WTC11 (cell line): ENCODE measurements at regions not wholly inside any gene's neighbourhood (a gene's known extent, or its start where the extent isn't known, plus 50 kb on each side); places are given as distances from the start of the nearest gene placed in this dataset.

Experiments
- ATAC-seq: fragments of 200-7000 bp; cut with Tn5 transposase; 2 replicates; pipeline ENCODE4 v1.10.0; 2021; ENCODE audit warnings: mild to moderate bottlenecking, moderate library complexity
- CTCF ChIA-PET: fragments of 300-600 bp; sonication (Branson Sonifier 250); formaldehyde crosslinking; loops from one replicate; lab custom pipeline; 2021; ENCODE audit warnings: antibody characterized with exemption; lab: Charles Lee
- POLR2A ChIA-PET: fragments of 350-600 bp; sonication (Branson Sonifier 250); formaldehyde crosslinking; loops from one replicate; lab custom pipeline; 2021; ENCODE audit warnings: antibody characterized with exemption; lab: Charles Lee
- DNase-seq: peaks from one replicate; pipeline ENCODE4 v3.0.0; 2021; ENCODE audit warnings: low spot score
- H3K27ac Mint-ChIP-seq: 2 replicates; pipeline ENCODE4 v1.8.0; 2021; ENCODE audit warnings: mixed read lengths
- H3K27me3 Mint-ChIP-seq: 2 replicates; pipeline ENCODE4 v1.8.0; 2021; ENCODE audit warnings: low read depth, mild to moderate bottlenecking, moderate library complexity, mixed read lengths
- H3K36me3 Mint-ChIP-seq: 2 replicates; pipeline ENCODE4 v1.8.0; 2021; ENCODE audit warnings: mixed read lengths
- H3K4me1 Mint-ChIP-seq: 2 replicates; pipeline ENCODE4 v1.8.0; 2022; ENCODE audit warnings: mixed read lengths
- H3K4me3 Mint-ChIP-seq: 2 replicates; pipeline ENCODE4 v1.8.0; 2021; ENCODE audit warnings: mild to moderate bottlenecking, moderate library complexity, mixed read lengths
- H3K9me3 Mint-ChIP-seq: 2 replicates; pipeline ENCODE4 v1.8.0; 2021; ENCODE audit warnings: mixed read lengths
- ATF6 ChIP-seq: sonication (generic); formaldehyde crosslinking; IDR thresholded peaks from 2 replicates; pipeline ENCODE4 v1.8.1; 2023; ENCODE audit warnings: mild to moderate bottlenecking, missing genetic modification reagents
- CDX4 ChIP-seq: fragments of 250-450 bp; sonication (Bioruptor Pico); IDR thresholded peaks from 2 replicates; pipeline ENCODE4 v1.9.0; 2021; ENCODE audit warnings: moderate library complexity, mild to moderate bottlenecking, inconsistent platforms, borderline replicate concordance
- CREM ChIP-seq: sonication (generic); formaldehyde crosslinking; IDR thresholded peaks from 2 replicates; pipeline ENCODE4 v1.8.1; 2022; ENCODE audit warnings: mild to moderate bottlenecking, missing genetic modification reagents, moderate library complexity
- EMX1 ChIP-seq: fragments of 250-450 bp; sonication (Bioruptor Pico); IDR thresholded peaks from 2 replicates; pipeline ENCODE4 v1.8.0; 2021; ENCODE audit warnings: mild to moderate bottlenecking
- ESRRA ChIP-seq: sonication (generic); formaldehyde crosslinking; IDR thresholded peaks from 2 replicates; pipeline ENCODE4 v1.8.1; 2022; ENCODE audit warnings: mild to moderate bottlenecking, missing genetic modification reagents, borderline replicate concordance
- NFATC4 ChIP-seq: fragments of 250-450 bp; sonication (Bioruptor Pico); IDR thresholded peaks from 2 replicates; pipeline ENCODE4 v1.9.0; 2021; ENCODE audit warnings: mild to moderate bottlenecking
- NR2C2 ChIP-seq: sonication (generic); formaldehyde crosslinking; IDR thresholded peaks from 2 replicates; pipeline ENCODE4 v1.8.0; 2022; ENCODE audit warnings: mild to moderate bottlenecking, missing genetic modification reagents
- PRRX2 ChIP-seq: fragments of 250-450 bp; sonication (Bioruptor Pico); IDR thresholded peaks from 2 replicates; pipeline ENCODE4 v1.8.0; 2021; ENCODE audit warnings: mild to moderate bottlenecking
- RORB ChIP-seq: fragments of 250-450 bp; sonication (Bioruptor Pico); IDR thresholded peaks from 2 replicates; pipeline ENCODE4 v1.9.0; 2021; ENCODE audit warnings: mild to moderate bottlenecking
- SMAD3 ChIP-seq: sonication (generic); formaldehyde crosslinking; IDR thresholded peaks from 2 replicates; pipeline ENCODE4 v1.8.0; 2022; ENCODE audit warnings: missing genetic modification reagents, mild to moderate bottlenecking, borderline replicate concordance
- SMAD4 ChIP-seq: sonication (generic); formaldehyde crosslinking; IDR thresholded peaks from 2 replicates; pipeline ENCODE4 v1.8.0; 2022; ENCODE audit warnings: mild to moderate bottlenecking, missing genetic modification reagents
- TEAD1 ChIP-seq: sonication (generic); formaldehyde crosslinking; IDR thresholded peaks from 2 replicates; pipeline ENCODE4 v1.8.0; 2022; ENCODE audit warnings: mild to moderate bottlenecking, missing genetic modification reagents
- TEAD4 ChIP-seq: sonication (generic); formaldehyde crosslinking; IDR thresholded peaks from 2 replicates; pipeline ENCODE4 v1.8.0; 2022; ENCODE audit warnings: mild to moderate bottlenecking, missing genetic modification reagents
- USF1 ChIP-seq: sonication (generic); formaldehyde crosslinking; IDR thresholded peaks from 2 replicates; pipeline ENCODE4 v1.8.0; 2022; ENCODE audit warnings: mild to moderate bottlenecking, missing genetic modification reagents
- ZNF263 ChIP-seq: sonication (generic); formaldehyde crosslinking; IDR thresholded peaks from 2 replicates; pipeline ENCODE4 v1.8.1; 2022; ENCODE audit warnings: low read depth, mild to moderate bottlenecking, moderate library complexity, missing genetic modification reagents
- ZNF396 ChIP-seq: fragments of 250-450 bp; sonication (Bioruptor Pico); IDR thresholded peaks from 2 replicates; pipeline ENCODE4 v1.8.0; 2021; ENCODE audit warnings: mild to moderate bottlenecking, moderate library complexity, borderline replicate concordance
- ZNF671 ChIP-seq: fragments of 250-450 bp; sonication (Bioruptor Pico); IDR thresholded peaks from 2 replicates; pipeline ENCODE4 v1.8.0; 2021; ENCODE audit warnings: mild to moderate bottlenecking
- TF ChIP-seq, protein P1 (sequence below): sonication (generic); formaldehyde crosslinking; IDR thresholded peaks from 2 replicates; pipeline ENCODE4 v1.8.0; 2023; ENCODE audit warnings: mild to moderate bottlenecking, missing genetic modification reagents
- TF ChIP-seq, protein P2 (sequence below): fragments of 250-450 bp; sonication (Bioruptor Pico); IDR thresholded peaks from 2 replicates; pipeline ENCODE4 v1.8.0; 2021; ENCODE audit warnings: mild to moderate bottlenecking
- TF ChIP-seq, protein P3 (sequence below): sonication (generic); formaldehyde crosslinking; IDR thresholded peaks from 2 replicates; pipeline ENCODE4 v1.8.1; 2022; ENCODE audit warnings: missing genetic modification reagents, borderline replicate concordance
- TF ChIP-seq, protein P4 (sequence below): sonication (generic); formaldehyde crosslinking; IDR thresholded peaks from 2 replicates; pipeline ENCODE4 v1.8.0; 2023; ENCODE audit warnings: missing genetic modification reagents

DNA sequence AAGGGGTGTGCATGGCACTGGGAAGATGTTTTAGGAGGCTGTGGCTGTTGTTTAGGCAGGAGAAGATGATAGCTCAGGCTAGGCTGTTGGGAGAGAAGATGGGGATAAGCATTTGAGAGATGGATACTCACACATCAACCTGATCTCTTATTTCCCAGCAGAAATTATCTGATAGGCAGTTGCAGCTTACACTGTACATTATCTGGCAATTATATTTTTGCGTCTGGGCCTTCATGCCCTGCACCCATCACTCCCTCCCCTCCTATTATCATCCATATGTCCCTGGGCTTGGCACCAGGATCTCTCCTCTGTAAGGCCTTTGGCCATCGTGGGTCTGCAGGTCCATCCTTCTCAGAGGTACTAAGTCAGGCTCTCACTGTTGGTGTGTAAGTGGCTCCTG, 401.0 kb upstream of the EEF2KMT start:
- TF ChIP-seq SMAD3 (no peak), TEAD1 (no peak), SMAD4 (CRISPR knock-in tag) (no peak), CREM (CRISPR knock-in tag) (no peak), ZNF263 (CRISPR knock-in tag) (no peak), NR2C2 (no peak), PRRX2 (CRISPR knock-in tag) (no peak), ESRRA (CRISPR knock-in tag) (no peak), NFATC4 (CRISPR knock-in tag) (no peak), ZNF671 (CRISPR knock-in tag) (no peak), EMX1 (CRISPR knock-in tag) (no peak), TEAD4 (no peak), USF1 (CRISPR knock-in tag) (no peak)
- TF ChIP-seq, protein P1, sequence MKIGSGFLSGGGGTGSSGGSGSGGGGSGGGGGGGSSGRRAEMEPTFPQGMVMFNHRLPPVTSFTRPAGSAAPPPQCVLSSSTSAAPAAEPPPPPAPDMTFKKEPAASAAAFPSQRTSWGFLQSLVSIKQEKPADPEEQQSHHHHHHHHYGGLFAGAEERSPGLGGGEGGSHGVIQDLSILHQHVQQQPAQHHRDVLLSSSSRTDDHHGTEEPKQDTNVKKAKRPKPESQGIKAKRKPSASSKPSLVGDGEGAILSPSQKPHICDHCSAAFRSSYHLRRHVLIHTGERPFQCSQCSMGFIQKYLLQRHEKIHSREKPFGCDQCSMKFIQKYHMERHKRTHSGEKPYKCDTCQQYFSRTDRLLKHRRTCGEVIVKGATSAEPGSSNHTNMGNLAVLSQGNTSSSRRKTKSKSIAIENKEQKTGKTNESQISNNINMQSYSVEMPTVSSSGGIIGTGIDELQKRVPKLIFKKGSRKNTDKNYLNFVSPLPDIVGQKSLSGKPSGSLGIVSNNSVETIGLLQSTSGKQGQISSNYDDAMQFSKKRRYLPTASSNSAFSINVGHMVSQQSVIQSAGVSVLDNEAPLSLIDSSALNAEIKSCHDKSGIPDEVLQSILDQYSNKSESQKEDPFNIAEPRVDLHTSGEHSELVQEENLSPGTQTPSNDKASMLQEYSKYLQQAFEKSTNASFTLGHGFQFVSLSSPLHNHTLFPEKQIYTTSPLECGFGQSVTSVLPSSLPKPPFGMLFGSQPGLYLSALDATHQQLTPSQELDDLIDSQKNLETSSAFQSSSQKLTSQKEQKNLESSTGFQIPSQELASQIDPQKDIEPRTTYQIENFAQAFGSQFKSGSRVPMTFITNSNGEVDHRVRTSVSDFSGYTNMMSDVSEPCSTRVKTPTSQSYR (CRISPR knock-in tag), result no peak
- TF ChIP-seq, protein P2, sequence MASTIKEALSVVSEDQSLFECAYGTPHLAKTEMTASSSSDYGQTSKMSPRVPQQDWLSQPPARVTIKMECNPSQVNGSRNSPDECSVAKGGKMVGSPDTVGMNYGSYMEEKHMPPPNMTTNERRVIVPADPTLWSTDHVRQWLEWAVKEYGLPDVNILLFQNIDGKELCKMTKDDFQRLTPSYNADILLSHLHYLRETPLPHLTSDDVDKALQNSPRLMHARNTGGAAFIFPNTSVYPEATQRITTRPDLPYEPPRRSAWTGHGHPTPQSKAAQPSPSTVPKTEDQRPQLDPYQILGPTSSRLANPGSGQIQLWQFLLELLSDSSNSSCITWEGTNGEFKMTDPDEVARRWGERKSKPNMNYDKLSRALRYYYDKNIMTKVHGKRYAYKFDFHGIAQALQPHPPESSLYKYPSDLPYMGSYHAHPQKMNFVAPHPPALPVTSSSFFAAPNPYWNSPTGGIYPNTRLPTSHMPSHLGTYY (CRISPR knock-in tag), result no peak
- TF ChIP-seq, protein P3, sequence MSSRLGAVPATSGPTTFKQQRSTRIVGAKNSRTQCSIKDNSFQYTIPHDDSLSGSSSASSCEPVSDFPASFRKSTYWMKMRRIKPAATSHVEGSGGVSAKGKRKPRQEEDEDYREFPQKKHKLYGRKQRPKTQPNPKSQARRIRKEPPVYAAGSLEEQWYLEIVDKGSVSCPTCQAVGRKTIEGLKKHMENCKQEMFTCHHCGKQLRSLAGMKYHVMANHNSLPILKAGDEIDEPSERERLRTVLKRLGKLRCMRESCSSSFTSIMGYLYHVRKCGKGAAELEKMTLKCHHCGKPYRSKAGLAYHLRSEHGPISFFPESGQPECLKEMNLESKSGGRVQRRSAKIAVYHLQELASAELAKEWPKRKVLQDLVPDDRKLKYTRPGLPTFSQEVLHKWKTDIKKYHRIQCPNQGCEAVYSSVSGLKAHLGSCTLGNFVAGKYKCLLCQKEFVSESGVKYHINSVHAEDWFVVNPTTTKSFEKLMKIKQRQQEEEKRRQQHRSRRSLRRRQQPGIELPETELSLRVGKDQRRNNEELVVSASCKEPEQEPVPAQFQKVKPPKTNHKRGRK (CRISPR knock-in tag), result no peak
- ATAC-seq (no peak), DNase-seq (no peak)
- Mint-ChIP-seq H3K27me3 (peaks cover 8% of the 10 kb centered on the region; the same call in 1 of the 2 replicates), H3K9me3 (peaks cover 56% of the 10 kb centered on the region), H3K27ac (no peak overlapping the region), H3K4me1 (no peaks in the 10 kb centered on the region), H3K36me3 (peaks cover 26% of the 10 kb centered on the region), H3K4me3 (no peak overlapping the region)
- POLR2A ChIA-PET, result no interaction called here
- CTCF ChIA-PET, result interaction anchor here (2.2 kb wide), 1 partner anchor 8 kb away, joined by 9 read pairs; no protein-coding TSS in a partner anchor

DNA sequence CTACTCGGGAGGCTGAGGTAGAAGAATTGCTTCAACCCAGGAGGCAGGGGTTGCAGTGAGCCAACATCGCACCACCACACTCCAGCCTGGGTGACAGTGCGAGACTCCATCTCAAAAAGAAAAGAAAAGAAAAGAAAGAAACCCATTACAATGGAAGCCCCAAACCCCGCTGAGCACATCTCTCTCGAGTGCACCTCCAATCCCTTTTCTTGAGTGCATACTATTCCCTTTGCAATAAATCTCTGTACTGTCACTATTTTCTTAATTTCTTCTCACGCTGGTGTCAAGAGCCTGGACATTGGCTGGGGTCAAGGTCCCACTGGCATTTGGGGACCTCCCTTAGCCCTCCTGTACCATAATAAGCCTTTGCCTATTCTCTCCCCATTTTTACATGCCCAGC, 398.4 kb upstream of the EEF2KMT start:
- H3K9me3 Mint-ChIP-seq, result peaks cover 53% of the 10 kb centered on the region
- ChIA-PET CTCF (interaction anchor here (0.6 kb wide), 1 partner anchor 84 kb away, joined by 3 read pairs; no protein-coding TSS in a partner anchor), POLR2A (no interaction called here)
- H3K4me3 Mint-ChIP-seq, result no peak overlapping the region
- H3K4me1 Mint-ChIP-seq, result no peaks in the 10 kb centered on the region
- DNase-seq, result no peak
- no peak overlapping the region for H3K27ac Mint-ChIP-seq
- ATAC-seq, result no peak
- no peak for TF ChIP-seq ZNF396 (CRISPR knock-in tag)
- TF ChIP-seq ATF6, result no peak
- TF ChIP-seq, protein P4, sequence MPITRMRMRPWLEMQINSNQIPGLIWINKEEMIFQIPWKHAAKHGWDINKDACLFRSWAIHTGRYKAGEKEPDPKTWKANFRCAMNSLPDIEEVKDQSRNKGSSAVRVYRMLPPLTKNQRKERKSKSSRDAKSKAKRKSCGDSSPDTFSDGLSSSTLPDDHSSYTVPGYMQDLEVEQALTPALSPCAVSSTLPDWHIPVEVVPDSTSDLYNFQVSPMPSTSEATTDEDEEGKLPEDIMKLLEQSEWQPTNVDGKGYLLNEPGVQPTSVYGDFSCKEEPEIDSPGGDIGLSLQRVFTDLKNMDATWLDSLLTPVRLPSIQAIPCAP (CRISPR knock-in tag), result no peak
- no peak for TF ChIP-seq RORB
- TF ChIP-seq CDX4 (CRISPR knock-in tag), result no peak
- H3K36me3 Mint-ChIP-seq, result peaks cover 18% of the 10 kb centered on the region
- H3K27me3 Mint-ChIP-seq, result peaks cover 8% of the 10 kb centered on the region; the same call in 1 of the 2 replicates
